Type B pancreatic cell (in vitro differentiated cells): ENCODE measurements at regions not wholly inside any gene's neighbourhood (a gene's known extent, or its start where the extent isn't known, plus 50 kb on each side); places are given as distances from the start of the nearest gene placed in this dataset.

Source experiments
- DNase-seq: peaks from one replicate; pipeline ENCODE4 v3.0.0; 2021; ENCODE audit warnings: mixed read lengths; ENCODE audit not compliant: unreplicated experiment; ENCODE audit errors: extremely low spot score
- H3K27ac Mint-ChIP-seq: 2 replicates; pipeline ENCODE4 v1.8.0; 2021; ENCODE audit warnings: mild to moderate bottlenecking, mixed read lengths
- H3K27me3 Mint-ChIP-seq: 2 replicates; pipeline ENCODE4 v1.8.0; 2021; ENCODE audit warnings: mixed read lengths
- H3K36me3 Mint-ChIP-seq: 2 replicates; pipeline ENCODE4 v1.8.0; 2021; ENCODE audit warnings: mixed read lengths
- H3K4me1 Mint-ChIP-seq: one replicate; pipeline ENCODE4 v1.8.0; 2021; ENCODE audit warnings: mixed read lengths; ENCODE audit not compliant: unreplicated experiment
- H3K4me3 Mint-ChIP-seq: 2 replicates; pipeline ENCODE4 v1.8.0; 2021; ENCODE audit warnings: mild to moderate bottlenecking, mixed read lengths
- H3K9me3 Mint-ChIP-seq: 2 replicates; pipeline ENCODE4 v1.8.0; 2021; ENCODE audit warnings: mixed read lengths
- CTCF ChIP-seq: fragments of 200-600 bp; sonication (generic); conservative IDR thresholded peaks from 2 replicates; pipeline ENCODE4 v1.5.0; 2021; ENCODE audit warnings: antibody characterized with exemption, mild to moderate bottlenecking

- Mint-ChIP-seq H3K27me3 (no peaks in the 10 kb centered on the region), H3K36me3 (no peaks in the 10 kb centered on the region), H3K4me3 (no peak overlapping the region), H3K27ac (no peak overlapping the region), H3K4me1 (no peaks in the 10 kb centered on the region), H3K9me3 (peaks cover 8% of the 10 kb centered on the region)
- no peak for TF ChIP-seq CTCF
- DNase-seq = no peak
Observed at GRCh38 chr10:9987197-9987596, 1030.5 kb upstream of the CELF2 start.

GRCh38 chr10:9992661-9993060, 1025.0 kb upstream of the CELF2 start:
- Mint-ChIP-seq H3K4me3 (peak overlapping the region; percentile 48), H3K9me3 (no peaks in the 10 kb centered on the region), H3K27ac (peak overlapping the region; percentile 48), H3K27me3 (peaks cover 3% of the 10 kb centered on the region), H3K4me1 (peaks cover 4% of the 10 kb centered on the region), H3K36me3 (no peaks in the 10 kb centered on the region)
- DNase-seq = no peak
- peak; percentile 18 for TF ChIP-seq CTCF

DNA sequence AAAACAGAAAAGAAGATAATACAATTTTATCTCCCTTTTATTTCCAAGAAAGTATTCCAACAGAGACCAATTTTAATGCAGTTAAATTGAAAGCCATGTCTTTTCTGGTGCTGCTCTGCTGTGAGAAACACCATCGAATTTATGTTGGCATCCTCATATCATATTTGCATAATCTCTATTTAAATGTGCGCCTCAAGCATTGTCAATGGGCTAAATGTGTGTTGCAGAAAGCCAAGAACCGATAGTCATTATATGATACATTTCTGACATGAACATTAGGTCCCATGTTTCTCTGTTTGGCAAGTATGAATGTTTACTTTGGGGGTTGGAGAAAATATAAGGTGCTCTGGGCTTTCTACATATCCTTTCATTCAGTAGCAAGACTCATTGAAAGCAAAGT, 1023.5 kb upstream of the CELF2 start:
- H3K9me3 Mint-ChIP-seq = no peaks in the 10 kb centered on the region
- no peak overlapping the region for H3K4me3 Mint-ChIP-seq
- H3K27ac Mint-ChIP-seq = no peak overlapping the region
- no peaks in the 10 kb centered on the region for H3K36me3 Mint-ChIP-seq
- DNase-seq = no peak
- H3K27me3 Mint-ChIP-seq = peaks cover 3% of the 10 kb centered on the region
- no peak for TF ChIP-seq CTCF
- H3K4me1 Mint-ChIP-seq = peaks cover 4% of the 10 kb centered on the region

DNA sequence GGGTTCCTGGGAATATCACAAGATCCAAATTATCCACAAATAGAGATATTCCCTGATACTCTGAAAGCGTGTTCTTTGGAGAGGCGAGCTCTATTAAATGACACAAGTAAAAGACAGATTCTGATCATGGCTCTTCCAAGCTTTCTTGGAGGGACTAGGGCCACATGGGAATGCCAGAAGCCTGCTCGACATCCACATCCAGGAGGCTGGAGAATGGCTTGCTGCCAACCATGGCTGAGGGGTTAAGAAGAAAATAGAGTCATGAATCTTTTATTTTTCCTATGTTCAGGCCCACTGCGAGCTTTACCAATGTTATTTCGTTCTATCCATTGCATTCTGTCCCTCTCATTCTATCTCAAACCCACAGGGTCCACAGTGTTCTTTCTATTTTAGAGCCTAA, 1018.0 kb upstream of the CELF2 start:
- no peak for DNase-seq
- no peak overlapping the region for H3K27ac Mint-ChIP-seq
- no peak for TF ChIP-seq CTCF
- H3K4me3 Mint-ChIP-seq = no peak overlapping the region
- no peaks in the 10 kb centered on the region for H3K27me3 Mint-ChIP-seq
- no peaks in the 10 kb centered on the region for H3K9me3 Mint-ChIP-seq
- H3K36me3 Mint-ChIP-seq = no peaks in the 10 kb centered on the region
- H3K4me1 Mint-ChIP-seq = no peaks in the 10 kb centered on the region

DNA sequence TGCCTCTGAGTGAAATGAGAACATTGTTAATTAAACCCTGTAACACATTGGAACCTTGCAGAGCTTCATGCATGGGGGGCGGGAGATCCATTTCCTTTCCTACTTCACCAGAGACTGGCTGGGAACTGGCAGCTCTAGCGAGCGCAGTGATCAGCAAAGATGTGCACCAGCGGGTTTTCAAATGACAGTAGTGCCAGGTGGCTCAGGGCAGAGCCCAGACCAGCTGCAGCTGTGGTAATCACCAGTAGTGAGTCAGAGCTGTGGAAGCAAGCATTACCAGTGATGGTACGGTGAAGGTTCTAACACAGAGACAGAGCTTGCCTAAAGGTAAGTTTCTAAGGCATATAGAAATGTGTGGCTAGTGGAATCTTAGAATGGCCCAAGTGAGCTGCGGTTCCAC, 1009.7 kb upstream of the CELF2 start:
- Mint-ChIP-seq H3K9me3 (no peaks in the 10 kb centered on the region), H3K4me3 (no peak overlapping the region), H3K4me1 (no peaks in the 10 kb centered on the region), H3K27ac (no peak overlapping the region), H3K36me3 (no peaks in the 10 kb centered on the region), H3K27me3 (peaks cover 3% of the 10 kb centered on the region)
- no peak for TF ChIP-seq CTCF
- no peak for DNase-seq

GRCh38 chr10:10010397-10010796, 1007.3 kb upstream of the CELF2 start:
- no peak for TF ChIP-seq CTCF
- DNase-seq = no peak

More at GRCh38 chr10:10010397-10010796, 1007.3 kb upstream of the CELF2 start:
- no peak overlapping the region for H3K27ac Mint-ChIP-seq
- H3K9me3 Mint-ChIP-seq = no peaks in the 10 kb centered on the region
- no peaks in the 10 kb centered on the region for H3K4me1 Mint-ChIP-seq
- peaks cover 3% of the 10 kb centered on the region for H3K27me3 Mint-ChIP-seq
- no peak overlapping the region for H3K4me3 Mint-ChIP-seq
- no peaks in the 10 kb centered on the region for H3K36me3 Mint-ChIP-seq
